ENCODE measurements at regions not wholly inside any gene's neighbourhood (a gene's known extent, or its start where the extent isn't known, plus 50 kb on each side); places are given as distances from the start of the nearest gene placed in this dataset.
"Not testable (repeated sequence)": the region's sequence is repeated elsewhere in the genome, so short reads cannot be mapped to it uniquely, and the experiment has no call there.

- ATAC-seq (replicated peaks in 1 of 2); H3K27me3 Mint-ChIP-seq (ENCODE audit: low read depth); H3K9me3 Mint-ChIP-seq; H3K36me3 Mint-ChIP-seq (ENCODE audit: insufficient read depth in 2 of 2); H3K4me1 Mint-ChIP-seq (ENCODE audit: low read depth); DNase-seq; H3K27ac Mint-ChIP-seq; H3K4me3 Mint-ChIP-seq: not testable (repeated sequence)
Observed at GRCh38 chr5:142519913-142520312, 166.0 kb downstream of the FGF1 start.

GRCh38 chr5:142517840-142518239 is 168.1 kb downstream of the FGF1 start:
- H3K36me3 Mint-ChIP-seq (ENCODE audit: insufficient read depth in 2 of 2): peaks cover 4 to 7% of the 10 kb centered on the region in 2 donors
- ATAC-seq (replicated peaks in 1 of 2): no peak
- H3K4me3 Mint-ChIP-seq: no peak overlapping the region
- H3K9me3 Mint-ChIP-seq: peaks cover 8 to 10% of the 10 kb centered on the region in 2 donors
- H3K27me3 Mint-ChIP-seq (ENCODE audit: low read depth): no peaks in the 10 kb centered on the region
- H3K4me1 Mint-ChIP-seq (ENCODE audit: low read depth): no peaks in the 10 kb centered on the region
- H3K27ac Mint-ChIP-seq: no peak overlapping the region
- DNase-seq: no peak

GRCh38 chr5:142516732-142517131 is 169.2 kb downstream of the FGF1 start:
- no peaks in the 10 kb centered on the region for H3K27me3 Mint-ChIP-seq (ENCODE audit: low read depth)
- DNase-seq: no peak
- H3K9me3 Mint-ChIP-seq: peaks cover 8 to 10% of the 10 kb centered on the region in 2 donors
- H3K27ac Mint-ChIP-seq: peak overlapping the region; percentile 11
- peaks cover 4 to 7% of the 10 kb centered on the region in 2 donors for H3K36me3 Mint-ChIP-seq (ENCODE audit: insufficient read depth in 2 of 2)
- no peaks in the 10 kb centered on the region for H3K4me1 Mint-ChIP-seq (ENCODE audit: low read depth)
- no peak overlapping the region for H3K4me3 Mint-ChIP-seq
- no peak for ATAC-seq (replicated peaks in 1 of 2)

DNA sequence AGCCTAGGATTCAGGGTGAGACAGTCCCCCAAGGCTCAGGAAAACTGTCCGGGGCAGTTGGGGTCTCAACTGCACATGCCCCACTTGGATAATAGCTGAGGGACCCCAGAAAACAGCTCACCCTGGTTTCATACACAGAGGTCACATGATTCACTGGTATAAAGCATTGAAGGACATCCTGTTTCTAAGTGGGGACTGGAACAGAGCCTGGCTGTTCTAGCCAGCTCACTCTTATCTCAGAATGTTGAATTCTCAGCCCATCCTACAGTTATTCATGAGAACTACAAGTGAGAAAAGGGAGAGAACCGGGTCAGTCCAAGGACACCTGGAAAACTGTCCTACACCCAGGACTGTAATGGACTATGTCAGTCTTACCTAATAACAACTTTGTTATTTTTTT is 170.9 kb downstream of the FGF1 start:
- Mint-ChIP-seq H3K9me3 (peaks cover 8 to 10% of the 10 kb centered on the region in 2 donors), H3K4me3 (no peak overlapping the region), H3K4me1 (ENCODE audit: low read depth) (no peaks in the 10 kb centered on the region), H3K27ac (no peak overlapping the region), H3K27me3 (ENCODE audit: low read depth) (no peaks in the 10 kb centered on the region), H3K36me3 (ENCODE audit: insufficient read depth in 2 of 2) (peaks cover 4 to 7% of the 10 kb centered on the region in 2 donors)
- no peak for DNase-seq
- ATAC-seq (replicated peaks in 1 of 2): no peak

- Mint-ChIP-seq H3K27me3 (ENCODE audit: low read depth) (no peaks in the 10 kb centered on the region), H3K9me3 (peaks cover 8 to 10% of the 10 kb centered on the region in 2 donors), H3K4me3 (no peak overlapping the region), H3K36me3 (ENCODE audit: insufficient read depth in 2 of 2) (peaks cover 4 to 7% of the 10 kb centered on the region in 2 donors), H3K4me1 (ENCODE audit: low read depth) (peaks cover 2% of the 10 kb centered on the region), H3K27ac (no peak overlapping the region)
- ATAC-seq (replicated peaks in 1 of 2): no peak
- no peak for DNase-seq
Observed at GRCh38 chr5:142514196-142514595, 171.7 kb downstream of the FGF1 start.

DNA sequence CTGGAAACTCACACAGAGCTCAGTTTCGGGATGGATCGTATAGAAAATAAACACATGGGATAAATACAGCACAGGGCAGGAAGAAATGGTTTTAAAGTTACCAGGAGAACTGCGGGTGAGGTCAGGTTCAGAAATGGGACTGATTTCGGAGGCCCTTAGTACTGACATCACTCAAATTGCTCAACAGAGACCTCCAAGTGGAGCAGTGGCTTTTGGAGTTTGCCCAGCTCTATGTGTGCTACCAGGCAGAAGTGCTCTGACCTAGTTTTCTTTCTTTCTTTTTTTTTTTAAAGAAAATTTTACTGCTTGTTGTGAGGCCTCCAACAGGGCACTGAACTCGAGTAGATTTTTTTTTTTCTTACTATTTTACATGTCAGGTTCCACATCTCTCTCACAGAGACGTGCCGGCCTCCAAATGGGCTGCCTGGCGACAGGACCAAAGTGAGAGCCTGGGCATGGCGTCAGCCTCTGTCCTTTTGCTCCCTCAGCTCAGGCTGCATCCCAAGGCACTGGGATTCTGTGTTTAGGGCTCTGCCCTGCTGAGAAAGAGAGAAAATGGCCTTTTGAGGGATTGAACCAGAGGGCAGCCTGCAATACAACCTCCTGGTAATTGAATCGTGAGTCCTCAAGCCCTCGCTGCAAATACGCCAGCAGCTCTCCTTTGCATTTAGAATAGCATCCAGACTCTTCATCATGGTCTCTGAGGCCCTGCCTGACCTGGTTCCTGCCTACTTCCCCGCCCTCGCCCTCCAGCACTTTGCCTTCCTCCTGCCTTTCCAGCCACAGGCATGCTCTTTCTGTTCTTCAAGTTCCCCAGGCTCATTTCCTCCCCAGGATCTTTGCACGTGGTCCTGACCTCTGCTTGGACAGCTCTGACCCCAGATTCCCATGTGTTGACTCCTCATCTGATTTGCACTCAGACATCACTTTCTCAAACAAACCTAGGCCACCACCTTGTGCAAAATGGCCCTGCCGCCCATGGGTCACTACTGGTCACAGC is 173.5 kb downstream of the FGF1 start:
- no peak for DNase-seq
- Mint-ChIP-seq H3K4me3 (no peak overlapping the region), H3K36me3 (ENCODE audit: insufficient read depth in 2 of 2) (peaks cover 4 to 7% of the 10 kb centered on the region in 2 donors), H3K27ac (no peak overlapping the region), H3K27me3 (ENCODE audit: low read depth) (no peaks in the 10 kb centered on the region), H3K9me3 (peaks cover 8 to 10% of the 10 kb centered on the region in 2 donors), H3K4me1 (ENCODE audit: low read depth) (peaks cover 17% of the 10 kb centered on the region)
- no peak for ATAC-seq (replicated peaks in 1 of 2)

DNA sequence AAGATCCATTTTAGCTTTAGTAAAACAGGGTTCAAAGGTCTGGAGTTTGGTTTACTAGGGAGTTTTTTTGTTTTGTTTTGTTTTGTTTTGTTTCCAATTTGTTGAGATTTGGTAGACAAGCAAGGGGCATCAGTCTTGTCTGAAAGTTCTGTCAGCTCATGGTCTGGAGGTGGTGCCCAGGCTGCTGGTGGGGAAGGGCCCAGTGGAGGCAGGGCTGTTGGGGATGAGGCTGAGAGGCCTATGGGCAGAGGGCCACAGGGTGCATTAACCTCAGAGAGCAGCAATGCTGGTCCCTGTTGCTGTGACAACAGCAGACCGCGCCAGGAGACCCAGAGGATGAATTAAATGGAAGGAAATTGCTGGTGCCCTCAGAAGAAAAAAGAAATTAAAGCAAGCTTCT is 174.5 kb downstream of the FGF1 start:
- peaks cover 3% of the 10 kb centered on the region in 2 donors for H3K9me3 Mint-ChIP-seq
- H3K4me1 Mint-ChIP-seq (ENCODE audit: low read depth): peaks cover 27% of the 10 kb centered on the region

DNA sequence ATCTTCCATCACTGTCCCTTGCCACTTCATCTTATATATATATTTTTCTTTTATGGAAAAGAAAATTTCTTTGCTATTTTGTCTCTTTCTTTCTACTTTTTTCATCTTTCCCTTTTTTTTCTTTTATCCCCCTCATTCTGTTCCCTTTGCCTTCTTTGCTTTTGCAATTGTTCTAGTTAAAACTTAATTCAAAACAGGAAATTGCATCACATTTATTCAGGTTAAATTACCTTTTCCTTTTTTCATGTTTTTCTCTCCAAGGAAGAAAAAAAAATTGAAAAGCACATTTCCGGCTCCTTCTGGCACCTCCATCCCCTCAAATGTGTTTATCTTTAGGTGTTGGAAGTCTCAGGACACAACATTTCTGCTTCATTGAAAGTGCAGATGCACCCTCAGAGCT is 176.9 kb downstream of the FGF1 start:
- DNase-seq: no peak
- peaks cover 42% of the 10 kb centered on the region for H3K4me1 Mint-ChIP-seq (ENCODE audit: low read depth)
- H3K4me3 Mint-ChIP-seq: peak overlapping the region in 1 of 2 donors; percentile 60
- H3K9me3 Mint-ChIP-seq: no peaks in the 10 kb centered on the region
- H3K36me3 Mint-ChIP-seq (ENCODE audit: insufficient read depth in 2 of 2): no peaks in the 10 kb centered on the region
- ATAC-seq (replicated peaks in 1 of 2): no peak
- no peaks in the 10 kb centered on the region for H3K27me3 Mint-ChIP-seq (ENCODE audit: low read depth)
- H3K27ac Mint-ChIP-seq: peak overlapping the region; percentile 62

More for the DNA sequence above, 174.5 kb downstream of the FGF1 start:
- no peak for DNase-seq
- Mint-ChIP-seq H3K27ac (no peak overlapping the region), H3K4me3 (no peak overlapping the region), H3K27me3 (ENCODE audit: low read depth) (no peaks in the 10 kb centered on the region), H3K36me3 (ENCODE audit: insufficient read depth in 2 of 2) (peaks cover 3% of the 10 kb centered on the region in 2 donors)
- ATAC-seq (replicated peaks in 1 of 2): no peak

DNA sequence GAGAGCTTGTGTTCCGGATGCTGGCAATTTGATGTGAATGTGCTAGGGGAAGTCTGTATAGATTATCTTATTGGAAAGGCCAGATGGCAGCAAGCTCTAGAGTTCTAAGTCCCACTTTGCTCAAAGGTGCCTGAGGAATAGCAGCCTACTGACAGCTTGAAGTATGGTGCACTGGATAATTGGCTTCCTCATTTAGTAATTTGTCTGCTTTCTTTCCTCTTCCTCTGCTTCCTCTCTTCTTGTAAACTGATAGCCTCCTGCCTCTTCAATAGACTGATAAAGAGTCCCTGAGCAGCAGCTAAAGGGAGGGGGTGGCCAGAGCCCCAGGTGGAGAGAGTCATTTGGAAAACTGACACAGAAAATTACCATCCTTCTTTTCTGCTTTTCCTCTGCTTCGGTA is 177.3 kb downstream of the FGF1 start:
- peaks cover 46% of the 10 kb centered on the region for H3K4me1 Mint-ChIP-seq (ENCODE audit: low read depth)
- H3K27ac Mint-ChIP-seq: peak overlapping the region; percentile 62
- H3K4me3 Mint-ChIP-seq: peak overlapping the region in 1 of 2 donors; percentile 60
- DNase-seq (no peak), ATAC-seq (replicated peaks in 1 of 2) (no peak)
- H3K27me3 Mint-ChIP-seq (ENCODE audit: low read depth): no peaks in the 10 kb centered on the region
- H3K9me3 Mint-ChIP-seq: peaks cover 0 to 1% of the 10 kb centered on the region in 2 donors
- H3K36me3 Mint-ChIP-seq (ENCODE audit: insufficient read depth in 2 of 2): no peaks in the 10 kb centered on the region

DNA sequence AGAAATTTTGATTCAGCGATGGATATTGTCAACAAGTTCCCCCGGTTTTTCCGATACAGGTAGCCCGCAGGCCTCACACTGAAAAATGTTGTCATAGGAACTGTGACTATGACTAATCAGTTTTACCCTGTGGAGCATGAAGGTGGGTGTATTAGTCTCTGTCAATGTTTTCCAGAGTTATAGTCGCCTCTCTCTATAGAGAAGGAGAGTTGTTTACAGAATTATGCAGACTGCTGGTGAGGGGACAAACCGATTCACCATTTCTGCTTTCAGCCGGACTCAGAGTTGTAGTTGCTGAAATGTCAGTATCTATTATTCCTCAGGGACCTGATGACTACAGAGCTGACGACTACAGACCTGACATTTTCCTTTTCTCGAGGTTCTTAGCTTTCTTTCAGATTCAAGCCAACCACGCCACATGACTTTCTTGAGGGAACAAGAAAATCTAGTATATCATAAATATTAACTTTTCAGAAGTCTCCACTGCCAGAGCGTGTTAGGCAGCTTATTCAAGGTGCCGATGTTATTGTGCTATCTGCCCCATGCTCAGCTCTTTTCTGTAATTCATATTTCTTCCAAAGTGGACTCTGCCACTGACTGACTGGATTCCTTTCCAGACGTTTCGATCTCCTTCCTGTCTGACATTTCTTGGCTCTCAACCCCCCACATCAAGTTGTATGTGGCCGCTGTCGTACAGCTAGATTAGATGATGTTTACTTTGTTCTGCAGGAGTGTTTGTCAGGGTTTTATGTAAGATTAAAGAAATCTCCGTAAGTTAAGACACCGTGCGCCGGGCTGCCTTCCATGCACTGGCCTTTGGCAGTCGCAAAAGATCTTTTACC is 178.1 kb downstream of the FGF1 start:
- H3K4me1 Mint-ChIP-seq (ENCODE audit: low read depth): peaks cover 48% of the 10 kb centered on the region
- H3K27me3 Mint-ChIP-seq (ENCODE audit: low read depth): no peaks in the 10 kb centered on the region
- H3K36me3 Mint-ChIP-seq (ENCODE audit: insufficient read depth in 2 of 2): no peaks in the 10 kb centered on the region
- H3K9me3 Mint-ChIP-seq: peaks cover 0 to 2% of the 10 kb centered on the region in 2 donors
- H3K4me3 Mint-ChIP-seq: peak overlapping the region in 1 of 2 donors; percentile 60
- H3K27ac Mint-ChIP-seq: no peak overlapping the region
- ATAC-seq (replicated peaks in 1 of 2): peak; percentile 83 to 92
- peak; percentile 14 to 21 for DNase-seq

DNA sequence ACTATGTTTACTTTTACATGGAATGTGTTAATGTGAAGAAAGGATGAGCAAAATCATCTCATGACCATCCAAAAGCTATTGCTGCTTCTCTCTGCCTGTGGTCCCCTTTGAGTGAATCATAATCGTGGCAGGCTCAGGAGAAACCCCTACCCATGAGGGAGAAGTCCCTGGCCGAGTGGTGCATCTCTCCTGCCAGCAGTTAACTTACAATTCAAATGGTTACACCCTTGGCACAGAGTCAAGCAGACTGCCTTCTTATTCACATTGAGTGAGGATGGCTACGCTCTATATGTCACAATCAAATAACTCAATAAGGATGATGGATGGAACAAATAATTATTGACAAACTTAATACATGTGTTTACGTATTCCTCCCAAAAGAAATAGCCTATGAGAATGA is 179.1 kb downstream of the FGF1 start:
- peak overlapping the region; percentile 74 for H3K27ac Mint-ChIP-seq
- ATAC-seq (replicated peaks in 1 of 2) (peak; percentile 37 to 52), DNase-seq (peak in 1 of 2 donors; percentile 21)
- H3K36me3 Mint-ChIP-seq (ENCODE audit: insufficient read depth in 2 of 2): no peaks in the 10 kb centered on the region
- H3K27me3 Mint-ChIP-seq (ENCODE audit: low read depth): no peaks in the 10 kb centered on the region
- peak overlapping the region in 1 of 2 donors; percentile 60 for H3K4me3 Mint-ChIP-seq
- H3K4me1 Mint-ChIP-seq (ENCODE audit: low read depth): peaks cover 48% of the 10 kb centered on the region
- peaks cover 0 to 2% of the 10 kb centered on the region in 2 donors for H3K9me3 Mint-ChIP-seq

- Mint-ChIP-seq H3K4me3 (peak overlapping the region in 1 of 2 donors; percentile 8), H3K9me3 (peaks cover 0 to 2% of the 10 kb centered on the region in 2 donors), H3K27me3 (ENCODE audit: low read depth) (no peaks in the 10 kb centered on the region), H3K36me3 (ENCODE audit: insufficient read depth in 2 of 2) (no peaks in the 10 kb centered on the region), H3K4me1 (ENCODE audit: low read depth) (peaks cover 48% of the 10 kb centered on the region), H3K27ac (no peak overlapping the region)
- ATAC-seq (replicated peaks in 1 of 2) (no peak), DNase-seq (no peak)
Observed at GRCh38 chr5:142506046-142506445, 179.8 kb downstream of the FGF1 start.

- Mint-ChIP-seq H3K4me3 (no peak overlapping the region), H3K27ac (no peak overlapping the region), H3K27me3 (ENCODE audit: low read depth) (no peaks in the 10 kb centered on the region), H3K9me3 (peaks cover 0 to 2% of the 10 kb centered on the region in 2 donors), H3K36me3 (ENCODE audit: insufficient read depth in 2 of 2) (no peaks in the 10 kb centered on the region), H3K4me1 (ENCODE audit: low read depth) (peaks cover 26% of the 10 kb centered on the region)
- DNase-seq: no peak
- no peak for ATAC-seq (replicated peaks in 1 of 2)
Observed at GRCh38 chr5:142501890-142502289, 177.1 kb upstream of the SPRY4 start.
